ENCODE measurements at regions not wholly inside any gene's neighbourhood (a gene's known extent, or its start where the extent isn't known, plus 50 kb on each side); places are given as distances from the start of the nearest gene placed in this dataset.

DNA sequence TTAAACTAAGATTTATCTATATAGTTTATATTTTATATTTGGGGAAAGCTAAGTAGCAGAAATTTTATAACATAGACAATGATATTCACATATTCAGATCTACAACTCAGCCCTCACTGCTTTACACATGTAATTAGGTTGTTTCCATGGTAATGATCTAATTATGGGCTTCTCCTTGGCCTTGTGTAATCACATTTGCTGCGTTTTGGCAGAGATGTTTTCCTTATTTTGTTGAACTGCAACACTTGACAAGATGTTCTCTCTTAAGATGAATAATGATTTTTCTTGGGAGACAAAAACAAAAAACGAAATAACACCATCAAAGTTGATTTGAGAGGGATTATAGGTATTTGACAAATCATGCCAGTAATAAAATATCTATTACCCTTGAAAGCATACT, 635.6 kb upstream of the TBL1XR1 start:
- H3K4me3 ChIP-seq (ENCODE audit: control extremely low read depth in 1 of 5, extremely low read depth in 1 of 5, insufficient read depth in 1 of 5, low read depth in 2 of 5, low read length in 4 of 5): no peak overlapping the region
- DNase-seq (no peak), ATAC-seq (ENCODE audit: low read depth) (no peak)
- no peaks in the 10 kb centered on the region for H3K9me3 ChIP-seq (ENCODE audit: control extremely low read depth in 1 of 3, control insufficient read depth in 2 of 3, insufficient read depth in 1 of 3, low read length in 2 of 3)
- no peak overlapping the region for H3K27ac ChIP-seq (ENCODE audit: low read length in 2 of 2)
- H3K4me2 ChIP-seq (replicated peaks; ENCODE audit: low read depth, low read length, poor library complexity, severe bottlenecking): no peak overlapping the region
- H3K27ac Mint-ChIP-seq: no peak overlapping the region
- ChIA-PET POLR2A (no interaction called here), CTCF (no interaction called here)
- H3K36me3 ChIP-seq (replicated peaks in 1 of 2; ENCODE audit: control extremely low read depth in 1 of 2, control insufficient read depth in 1 of 2, extremely low read depth in 1 of 2, insufficient read depth in 2 of 2, low read length in 1 of 2): no peaks in the 10 kb centered on the region
- no peaks in the 10 kb centered on the region for H3K9me3 Mint-ChIP-seq (ENCODE audit: insufficient read depth)
- no peak overlapping the region for H3K4me3 Mint-ChIP-seq
- H3K27me3 ChIP-seq (replicated peaks in 1 of 4; ENCODE audit: control extremely low read depth in 1 of 4, control insufficient read depth in 3 of 4, insufficient read depth in 4 of 4, low read length in 3 of 4): no peaks in the 10 kb centered on the region
- intact Hi-C loops (cut with micrococcal nuclease): no loop called here
- no peaks in the 10 kb centered on the region for H4K20me1 ChIP-seq (ENCODE audit: control insufficient read depth, insufficient read depth, low read length, poor library complexity, severe bottlenecking)
- H3K79me2 ChIP-seq (ENCODE audit: control insufficient read depth, insufficient read depth, low read length): no peaks in the 10 kb centered on the region
- no peaks in the 10 kb centered on the region for H3K27me3 Mint-ChIP-seq
- TF ChIP-seq EZH2 (IDR thresholded peaks at IDR 0.05; ENCODE audit: borderline replicate concordance, insufficient read depth, low read depth, low read length, poor library complexity, severe bottlenecking): no peak
- TF ChIP-seq, protein P1, sequence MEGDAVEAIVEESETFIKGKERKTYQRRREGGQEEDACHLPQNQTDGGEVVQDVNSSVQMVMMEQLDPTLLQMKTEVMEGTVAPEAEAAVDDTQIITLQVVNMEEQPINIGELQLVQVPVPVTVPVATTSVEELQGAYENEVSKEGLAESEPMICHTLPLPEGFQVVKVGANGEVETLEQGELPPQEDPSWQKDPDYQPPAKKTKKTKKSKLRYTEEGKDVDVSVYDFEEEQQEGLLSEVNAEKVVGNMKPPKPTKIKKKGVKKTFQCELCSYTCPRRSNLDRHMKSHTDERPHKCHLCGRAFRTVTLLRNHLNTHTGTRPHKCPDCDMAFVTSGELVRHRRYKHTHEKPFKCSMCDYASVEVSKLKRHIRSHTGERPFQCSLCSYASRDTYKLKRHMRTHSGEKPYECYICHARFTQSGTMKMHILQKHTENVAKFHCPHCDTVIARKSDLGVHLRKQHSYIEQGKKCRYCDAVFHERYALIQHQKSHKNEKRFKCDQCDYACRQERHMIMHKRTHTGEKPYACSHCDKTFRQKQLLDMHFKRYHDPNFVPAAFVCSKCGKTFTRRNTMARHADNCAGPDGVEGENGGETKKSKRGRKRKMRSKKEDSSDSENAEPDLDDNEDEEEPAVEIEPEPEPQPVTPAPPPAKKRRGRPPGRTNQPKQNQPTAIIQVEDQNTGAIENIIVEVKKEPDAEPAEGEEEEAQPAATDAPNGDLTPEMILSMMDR (IDR thresholded peaks at IDR 0.05): no peak
- H3K4me1 ChIP-seq (ENCODE audit: control insufficient read depth in 2 of 2, insufficient read depth in 2 of 2, low read length in 2 of 2): no peaks in the 10 kb centered on the region
- no peak overlapping the region for H3K9ac ChIP-seq (ENCODE audit: low read length)
- no peaks in the 10 kb centered on the region for H3K4me1 Mint-ChIP-seq
- no peak overlapping the region for H2AFZ ChIP-seq (ENCODE audit: insufficient read depth, low read depth, low read length, poor library complexity, severe bottlenecking)
- WGBS (ENCODE audit: insufficient coverage): no CpG with 5 or more reads among the region's 2 CpGs

DNA sequence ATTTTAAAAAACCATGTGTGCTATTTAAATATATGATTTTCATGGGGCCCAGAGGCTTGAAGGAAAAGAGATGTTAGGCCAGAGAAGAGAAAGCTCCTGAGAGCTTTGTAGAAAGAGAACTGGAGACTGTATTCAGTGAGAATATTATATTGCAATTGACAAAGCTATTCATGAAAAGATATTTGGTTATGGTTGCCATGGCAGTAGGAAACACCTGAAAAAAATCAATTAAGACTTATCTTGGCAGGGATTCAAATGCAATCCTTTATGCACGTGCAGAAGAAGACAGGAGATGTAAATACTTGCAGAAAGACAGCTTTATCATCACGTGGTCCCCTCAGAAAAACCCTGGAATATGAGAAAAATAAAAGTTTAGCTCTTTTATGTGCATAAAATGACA, 636.0 kb upstream of the TBL1XR1 start:
- POLR2A ChIA-PET: no interaction called here
- no peaks in the 10 kb centered on the region for H3K4me1 ChIP-seq (ENCODE audit: control insufficient read depth in 2 of 2, insufficient read depth in 2 of 2, low read length in 2 of 2)
- ATAC-seq (ENCODE audit: low read depth) (no peak), DNase-seq (no peak)
- Mint-ChIP-seq H3K4me1 (no peaks in the 10 kb centered on the region), H3K27me3 (no peaks in the 10 kb centered on the region), H3K9me3 (ENCODE audit: insufficient read depth) (no peaks in the 10 kb centered on the region), H3K27ac (no peak overlapping the region), H3K4me3 (no peak overlapping the region)
- no peaks in the 10 kb centered on the region for H3K27me3 ChIP-seq (replicated peaks in 1 of 4; ENCODE audit: control extremely low read depth in 1 of 4, control insufficient read depth in 3 of 4, insufficient read depth in 4 of 4, low read length in 3 of 4)
- H2AFZ ChIP-seq (ENCODE audit: insufficient read depth, low read depth, low read length, poor library complexity, severe bottlenecking): no peak overlapping the region
- H3K9ac ChIP-seq (ENCODE audit: low read length): no peak overlapping the region
- WGBS (ENCODE audit: insufficient coverage): 33% methylated on average over 1 of the region's 2 CpGs
- no peak overlapping the region for H3K4me3 ChIP-seq (ENCODE audit: control extremely low read depth in 1 of 5, extremely low read depth in 1 of 5, insufficient read depth in 1 of 5, low read depth in 2 of 5, low read length in 4 of 5)
- H3K36me3 ChIP-seq (replicated peaks in 1 of 2; ENCODE audit: control extremely low read depth in 1 of 2, control insufficient read depth in 1 of 2, extremely low read depth in 1 of 2, insufficient read depth in 2 of 2, low read length in 1 of 2): no peaks in the 10 kb centered on the region
- intact Hi-C loops (cut with micrococcal nuclease): no loop called here
- H3K27ac ChIP-seq (ENCODE audit: low read length in 2 of 2): no peak overlapping the region
- no peaks in the 10 kb centered on the region for H4K20me1 ChIP-seq (ENCODE audit: control insufficient read depth, insufficient read depth, low read length, poor library complexity, severe bottlenecking)
- H3K9me3 ChIP-seq (ENCODE audit: control extremely low read depth in 1 of 3, control insufficient read depth in 2 of 3, insufficient read depth in 1 of 3, low read length in 2 of 3): no peaks in the 10 kb centered on the region
- H3K4me2 ChIP-seq (replicated peaks; ENCODE audit: low read depth, low read length, poor library complexity, severe bottlenecking): no peak overlapping the region
- no peaks in the 10 kb centered on the region for H3K79me2 ChIP-seq (ENCODE audit: control insufficient read depth, insufficient read depth, low read length)
- TF ChIP-seq, protein P1 (IDR thresholded peaks at IDR 0.05): no peak
- no peak for TF ChIP-seq EZH2 (IDR thresholded peaks at IDR 0.05; ENCODE audit: borderline replicate concordance, insufficient read depth, low read depth, low read length, poor library complexity, severe bottlenecking)
- CTCF ChIA-PET: no interaction called here
